ENCODE measurements at regions not wholly inside any gene's neighbourhood (a gene's known extent, or its start where the extent isn't known, plus 50 kb on each side); places are given as distances from the start of the nearest gene placed in this dataset.
"Not testable (repeated sequence)": the region's sequence is repeated elsewhere in the genome, so short reads cannot be mapped to it uniquely, and the experiment has no call there.

DNA sequence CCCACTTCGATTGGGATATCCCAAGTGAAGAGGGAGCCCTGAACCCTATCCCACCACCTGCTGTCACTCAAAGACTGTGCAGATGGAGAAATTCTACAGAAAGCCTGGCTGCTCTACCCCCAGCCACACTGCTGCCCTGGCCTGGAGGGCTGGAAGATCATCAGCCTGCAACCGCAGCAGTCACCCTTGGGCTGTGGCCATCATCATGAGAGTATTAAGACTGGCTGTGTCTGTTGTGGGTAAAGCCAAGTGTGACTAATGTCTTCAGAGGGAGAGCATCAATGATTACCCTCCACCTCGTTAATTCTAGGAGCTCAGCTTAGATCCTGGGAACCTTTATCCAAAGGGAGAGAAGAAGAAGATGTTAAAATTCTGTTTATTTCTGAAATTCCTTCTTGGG, 221.5 kb downstream of the TFCP2L1 start:
- no peak for DNase-seq

DNA sequence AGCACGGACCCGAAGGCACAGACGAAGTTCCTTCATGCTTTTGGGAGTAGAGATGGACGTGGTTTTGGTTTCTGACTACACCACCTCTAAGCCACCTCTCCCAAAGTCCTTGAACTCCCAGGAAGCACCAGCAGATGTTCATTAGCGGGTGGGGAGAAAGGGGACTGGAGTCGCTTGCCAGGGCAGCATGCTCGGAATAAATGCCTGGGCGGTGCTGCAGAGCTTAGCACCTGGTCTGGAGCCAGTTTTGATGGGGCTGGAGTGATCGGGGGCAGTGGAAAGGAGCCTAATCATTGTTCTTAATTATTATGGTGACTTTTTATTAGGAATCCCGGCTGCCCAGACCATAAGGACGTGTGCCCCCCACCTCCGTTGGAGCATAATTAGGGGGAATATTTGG, 220.8 kb downstream of the TFCP2L1 start:
- DNase-seq, result no peak

DNA sequence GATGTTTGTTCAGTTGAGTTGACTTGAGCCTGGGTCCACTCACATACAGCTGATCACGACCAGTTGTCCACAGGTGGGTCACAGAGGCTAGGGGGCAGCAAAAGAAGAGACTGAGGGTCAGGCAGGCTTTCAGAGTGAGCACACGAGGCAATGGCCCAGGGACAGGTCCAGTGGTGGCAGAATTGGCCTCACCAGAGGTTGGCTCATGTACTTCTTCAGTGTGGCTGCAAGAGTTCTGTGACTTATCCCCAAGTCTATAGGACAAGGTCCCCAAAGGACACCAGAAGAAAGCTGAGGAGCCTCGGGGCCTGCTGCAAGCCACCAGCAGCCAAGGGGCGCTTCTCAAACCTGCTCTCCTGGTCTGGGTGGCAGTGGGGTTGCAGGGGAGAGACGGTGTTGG, 219.8 kb downstream of the TFCP2L1 start:
- no peak for DNase-seq

DNA sequence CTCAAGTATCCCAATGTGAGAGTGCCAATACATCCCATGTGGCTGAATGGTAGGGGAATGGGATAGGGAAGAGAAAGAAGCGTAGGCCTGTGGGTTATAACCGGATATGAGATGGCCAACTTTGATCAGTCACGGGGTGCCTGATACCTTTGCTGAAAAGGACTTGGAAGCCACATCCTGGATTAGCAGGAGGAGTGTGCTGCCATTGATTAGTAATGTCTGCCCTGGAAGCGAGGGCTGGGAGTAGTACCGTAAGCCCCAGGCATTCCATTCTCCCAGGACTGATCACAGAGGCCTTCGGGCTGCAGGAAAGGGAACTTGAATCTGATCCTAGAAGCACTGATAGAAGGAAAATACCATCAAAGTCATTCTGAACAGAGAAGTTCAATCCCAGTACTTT, 218.5 kb downstream of the TFCP2L1 start:
- peak; percentile 20 for DNase-seq

DNA sequence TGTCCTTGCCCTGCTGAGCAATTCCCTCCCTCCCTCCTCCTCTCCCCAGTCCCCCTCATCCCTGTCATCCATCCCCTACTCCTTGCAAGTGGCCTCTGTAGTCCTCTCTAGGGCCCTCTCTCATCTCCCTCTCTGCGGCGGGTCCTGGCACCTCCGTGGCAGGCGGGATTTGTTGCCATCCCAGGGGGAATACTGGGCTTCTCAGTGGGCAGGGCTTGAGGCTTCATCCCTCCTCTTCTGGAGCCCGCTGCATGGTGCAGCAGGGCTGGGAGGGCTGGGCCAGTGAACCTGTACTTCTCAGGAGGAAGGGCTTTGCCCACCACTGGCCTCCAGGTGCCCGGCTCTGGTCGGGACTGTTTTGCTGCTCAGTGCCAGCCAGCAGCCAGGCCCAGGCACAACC, 216.2 kb downstream of the TFCP2L1 start:
- DNase-seq, result no peak

DNA sequence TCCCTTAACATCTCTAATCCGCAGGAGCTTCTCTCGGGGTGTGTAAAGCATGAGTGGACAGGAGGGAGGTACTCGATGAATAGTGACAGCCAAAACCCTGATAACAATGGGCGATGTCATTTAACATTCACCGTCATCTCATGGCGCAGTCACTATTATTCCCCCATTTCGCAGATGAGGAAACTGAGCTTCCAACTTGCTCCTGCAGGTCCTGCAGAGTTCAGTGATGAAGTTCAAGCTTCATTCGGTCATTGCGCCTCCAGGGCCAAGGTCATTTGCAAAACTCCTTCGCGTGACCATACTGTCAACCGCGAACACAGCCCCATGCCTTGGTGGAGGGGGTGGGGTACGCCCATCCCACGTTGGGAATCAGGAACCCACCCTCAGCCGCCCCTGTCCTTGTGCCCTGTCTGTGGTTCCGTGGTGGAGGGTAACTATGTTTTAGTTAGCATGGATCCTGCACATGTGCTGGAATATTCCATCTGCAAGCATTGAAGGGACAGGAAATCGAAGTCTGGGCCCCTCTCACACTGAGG, 215.5 kb downstream of the TFCP2L1 start:
- DNase-seq, result no peak

DNA sequence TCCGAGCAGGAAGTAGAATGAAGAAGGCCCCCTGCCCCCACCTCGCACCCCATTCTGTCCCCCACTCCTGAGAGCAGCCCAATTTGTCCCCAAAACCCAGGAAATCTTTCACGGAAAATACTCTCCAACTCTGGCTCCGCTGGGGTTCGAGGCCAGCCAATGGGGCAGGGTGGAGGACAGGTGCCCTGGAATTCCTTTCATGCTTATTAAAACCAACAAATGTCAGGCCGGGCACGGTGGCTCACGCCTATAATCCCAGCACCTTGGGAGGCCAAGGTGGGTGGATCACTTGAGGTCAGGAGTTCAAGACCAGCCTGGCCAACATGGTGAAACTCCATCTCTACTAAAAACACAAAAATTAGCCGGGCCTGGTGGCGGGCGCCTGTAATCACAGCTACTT, 214.9 kb downstream of the TFCP2L1 start:
- DNase-seq, result not testable (repeated sequence)

DNA sequence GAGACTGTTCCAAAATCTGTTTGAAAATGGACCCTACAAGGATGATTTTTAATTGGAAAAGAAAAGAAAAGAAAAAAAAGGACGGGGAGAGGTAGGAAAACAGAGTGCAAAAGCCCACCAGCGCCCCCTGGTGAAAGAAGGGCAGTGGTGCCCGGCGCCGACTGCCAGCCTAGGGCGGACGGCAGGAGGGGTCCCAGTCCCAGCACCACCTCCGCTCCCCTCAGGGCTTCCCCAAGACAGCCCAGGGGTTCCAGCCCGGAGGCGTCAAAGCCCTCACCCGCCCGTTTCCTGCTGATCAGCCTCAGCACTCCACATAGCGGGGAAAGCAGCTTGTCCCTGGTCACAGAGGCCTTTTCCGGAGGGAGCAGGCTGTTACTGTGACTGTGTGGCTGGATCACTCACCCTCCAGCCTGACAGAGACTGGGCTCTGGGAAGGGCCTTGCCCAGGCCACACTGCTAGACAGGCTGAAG, 213.9 kb downstream of the TFCP2L1 start:
- peak; percentile 53 for DNase-seq

DNA sequence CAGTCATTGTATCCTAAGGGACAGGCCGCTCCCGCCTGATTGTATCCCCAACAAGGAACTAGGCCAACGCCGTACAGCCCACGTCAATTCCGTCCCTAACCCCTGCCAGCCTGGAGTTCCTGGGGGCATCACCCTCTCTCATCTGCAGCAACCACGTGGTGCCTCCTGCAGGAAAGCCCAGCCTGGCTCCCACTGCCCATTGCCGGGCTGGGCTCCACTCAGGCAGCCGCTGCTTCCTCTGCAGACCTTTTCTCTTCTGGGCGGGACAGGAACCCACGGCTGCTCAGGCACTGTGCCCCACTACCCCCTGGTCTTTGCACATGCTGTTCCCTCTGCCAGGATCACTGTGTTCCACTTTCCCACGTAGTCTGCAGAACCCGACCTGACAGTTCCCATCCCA, 212.2 kb downstream of the TFCP2L1 start:
- no peak for DNase-seq

DNA sequence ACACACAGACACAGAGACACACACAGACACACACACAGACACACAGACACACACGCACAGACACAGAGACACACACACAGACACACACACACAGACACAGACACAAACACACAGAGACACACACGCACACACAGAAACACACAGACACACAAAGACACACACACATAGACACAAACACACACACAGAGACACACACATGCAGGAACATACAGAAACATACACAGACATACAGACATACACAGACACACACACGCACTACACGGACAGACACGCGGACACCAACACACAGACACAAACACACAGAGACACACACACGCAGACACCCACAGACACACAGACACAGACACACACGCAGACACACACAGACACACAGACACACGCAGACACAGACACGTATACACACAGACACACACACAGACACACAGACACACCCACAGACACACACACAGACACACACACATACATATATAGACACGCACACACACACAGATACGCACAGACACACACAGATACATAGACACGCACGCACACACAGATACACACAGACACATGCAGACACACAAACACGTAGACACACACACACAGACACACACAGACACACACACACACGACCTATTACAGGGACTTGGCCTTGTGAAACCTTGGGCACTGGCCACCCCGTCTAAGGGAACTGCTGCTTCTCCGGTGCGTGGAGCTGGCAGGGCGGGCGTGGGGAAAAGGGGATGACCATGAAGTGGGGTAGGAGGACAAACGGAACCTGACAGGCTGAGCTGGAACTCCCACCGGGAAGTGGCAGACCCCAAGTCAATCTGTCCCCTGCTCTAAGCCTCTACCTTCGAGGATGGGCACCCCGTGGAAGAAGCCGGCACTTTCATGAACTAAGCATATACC, 211.4 kb downstream of the TFCP2L1 start:
- DNase-seq, result no peak

DNA sequence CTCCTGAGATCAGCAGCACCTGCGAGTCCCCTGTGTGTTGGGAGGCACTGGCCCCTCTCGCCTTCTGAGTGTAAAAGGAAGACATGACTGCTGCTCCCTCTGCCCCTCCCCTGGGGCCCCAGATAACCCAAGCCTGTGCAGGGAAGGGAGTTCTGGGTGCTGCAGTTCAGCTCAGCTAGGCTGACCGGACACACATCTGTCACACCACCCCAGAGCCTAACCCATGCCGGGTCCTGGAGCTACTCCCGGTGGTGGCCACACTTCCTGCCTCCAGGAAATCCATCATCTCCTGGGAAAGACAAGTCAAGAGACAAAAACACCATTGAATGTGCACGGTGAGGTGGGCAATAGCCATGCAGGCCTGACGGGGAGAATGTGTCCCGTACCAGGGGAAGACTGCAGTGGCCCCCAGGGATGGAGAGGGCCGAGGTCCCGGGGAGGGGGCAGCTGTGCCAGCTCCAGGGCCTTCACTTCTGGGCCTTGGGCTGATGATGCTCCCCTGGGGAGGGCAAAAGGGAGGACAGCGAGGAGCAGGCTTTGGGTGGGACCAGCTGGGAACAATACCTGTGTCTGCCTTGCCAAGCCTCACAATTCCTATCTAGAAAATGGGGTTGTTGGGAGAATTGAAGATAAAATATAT, 210.6 kb downstream of the TFCP2L1 start:
- DNase-seq, result no peak

DNA sequence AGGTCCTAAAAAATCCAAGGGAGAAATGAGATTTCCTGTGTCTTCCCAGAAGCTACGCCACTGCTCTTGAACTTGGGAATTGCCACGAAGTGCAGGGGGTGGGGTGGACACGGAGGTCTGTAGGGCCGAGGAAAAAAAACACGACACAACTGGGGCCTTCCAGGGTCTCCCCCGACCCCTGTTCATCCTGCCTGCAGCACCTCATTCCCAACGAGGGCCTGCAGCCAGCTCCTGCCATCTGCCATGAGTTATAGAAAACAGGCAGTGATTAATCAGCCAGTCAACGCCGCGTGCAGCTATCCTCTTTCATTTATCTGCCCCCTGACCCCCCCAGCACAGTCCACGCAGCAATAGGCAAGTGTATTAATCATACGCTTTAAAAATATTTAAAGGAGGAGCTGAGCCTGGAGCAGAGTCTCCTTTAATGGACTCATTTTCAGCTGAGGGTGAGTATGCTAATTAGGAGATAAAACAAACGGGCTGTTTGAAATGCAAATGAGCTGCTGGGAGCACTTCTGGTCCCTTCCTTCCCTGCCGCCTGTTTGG, 209.9 kb downstream of the TFCP2L1 start:
- DNase-seq, result peak; percentile 99

DNA sequence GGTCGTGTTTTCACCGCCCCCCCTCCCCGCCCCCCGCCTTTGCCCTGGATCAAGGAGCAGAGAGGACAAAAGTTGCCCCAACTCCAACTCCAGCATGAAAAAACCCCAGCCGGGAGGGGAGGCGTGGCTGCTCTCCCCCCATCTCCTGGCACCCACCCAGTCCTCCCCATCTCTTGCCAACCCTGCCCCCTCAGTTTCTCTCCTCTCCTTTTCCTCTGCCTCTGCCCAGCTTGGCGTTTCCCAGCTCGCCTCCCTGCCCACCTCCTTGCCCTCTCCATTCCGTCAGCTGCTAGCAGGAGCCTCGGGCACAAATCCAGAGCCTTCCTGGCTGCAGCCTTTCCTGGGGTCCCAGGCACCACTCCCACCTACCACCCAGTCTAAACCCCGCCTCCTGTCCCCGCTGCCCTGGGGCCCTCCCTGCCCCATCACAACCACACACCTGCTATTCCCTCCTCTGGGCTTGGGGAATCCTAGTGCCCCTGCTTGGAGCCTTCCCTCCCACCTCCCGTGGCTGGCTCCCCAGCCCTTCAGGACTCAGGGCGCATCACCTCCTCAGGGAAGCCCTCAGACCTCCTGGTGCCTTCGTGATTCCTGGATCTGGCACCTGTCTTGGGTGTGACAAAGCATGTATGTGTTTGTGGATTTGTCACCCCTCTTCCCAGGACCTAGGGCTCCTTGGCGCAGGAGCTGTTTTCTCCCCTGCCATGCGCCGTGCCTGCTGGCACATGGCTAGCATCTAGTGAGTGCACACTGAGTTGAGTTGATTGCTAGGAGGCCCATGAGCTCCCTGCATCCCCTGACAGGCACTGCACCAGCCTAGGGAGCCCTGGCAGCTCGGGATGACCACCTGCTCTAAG, 209.1 kb downstream of the TFCP2L1 start:
- no peak for DNase-seq

DNA sequence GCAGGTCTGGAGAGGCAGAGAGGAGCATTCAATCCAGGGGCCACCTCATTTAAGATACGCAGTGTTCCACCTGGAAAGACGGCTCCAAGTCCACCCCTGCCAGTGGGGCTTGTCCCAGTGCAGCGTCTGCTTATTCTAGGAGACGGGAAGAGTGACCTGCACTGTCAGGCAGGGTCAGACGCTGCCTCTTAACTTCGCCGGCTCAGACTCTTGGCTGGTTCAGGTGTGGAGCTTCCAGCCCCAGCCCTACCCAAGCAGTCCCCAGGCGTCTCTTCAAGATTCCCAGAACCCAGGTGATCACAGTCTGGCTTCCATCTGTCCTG, 208.5 kb downstream of the TFCP2L1 start:
- DNase-seq, result no peak

DNA sequence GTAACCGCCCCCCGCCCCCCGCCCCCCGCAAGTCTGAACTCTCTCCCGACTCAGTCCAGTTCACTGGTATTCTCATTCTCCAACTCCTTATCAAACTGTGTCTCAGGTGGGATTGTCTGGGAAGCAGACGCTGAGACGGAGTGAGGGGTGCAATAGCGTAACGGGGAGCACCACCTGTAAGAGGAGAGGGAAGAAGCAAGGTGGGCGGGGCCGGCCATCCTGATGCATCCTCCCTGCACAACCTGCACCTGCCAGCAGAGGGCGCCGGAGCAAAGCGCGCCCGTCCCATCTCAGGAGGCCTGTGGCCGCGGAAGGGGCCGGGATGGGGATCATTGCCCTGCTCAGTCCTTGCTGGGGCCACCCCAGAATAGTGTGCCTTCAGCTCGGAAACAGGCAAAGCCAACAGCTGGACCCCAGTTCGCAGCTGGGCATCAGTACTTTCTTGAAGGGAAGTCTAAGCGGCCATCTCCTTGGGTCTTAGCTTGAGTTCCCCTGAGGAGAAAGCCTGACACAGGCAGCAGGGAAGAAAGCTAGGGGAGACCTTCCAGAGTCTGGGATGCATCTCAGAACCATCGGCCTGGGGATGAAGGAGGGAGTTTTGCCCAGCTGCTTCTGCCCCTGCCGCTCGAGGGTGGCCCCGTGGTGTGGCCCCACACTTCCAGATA, 208.0 kb downstream of the TFCP2L1 start:
- DNase-seq, result peak; percentile 41

DNA sequence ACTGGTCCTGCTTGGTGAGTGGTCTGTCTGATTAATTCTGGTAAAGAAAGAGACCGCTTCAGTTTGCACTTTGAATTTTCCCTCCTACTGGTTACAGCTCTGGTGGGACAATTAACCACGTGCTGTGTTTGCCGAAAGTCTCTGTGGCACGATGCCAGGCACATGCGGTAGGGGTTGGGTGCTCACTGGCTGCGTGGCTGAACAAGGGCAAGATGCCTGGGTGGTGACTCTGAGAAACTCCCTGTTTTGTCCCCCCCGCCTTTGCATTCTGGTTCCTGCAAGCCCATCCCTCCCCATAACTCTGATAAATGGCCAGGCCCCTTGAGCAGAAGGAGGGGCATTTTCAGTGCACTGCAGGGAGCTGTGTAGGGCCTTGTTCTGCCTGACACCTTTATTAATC, 206.1 kb downstream of the TFCP2L1 start:
- DNase-seq, result peak; percentile 53

DNA sequence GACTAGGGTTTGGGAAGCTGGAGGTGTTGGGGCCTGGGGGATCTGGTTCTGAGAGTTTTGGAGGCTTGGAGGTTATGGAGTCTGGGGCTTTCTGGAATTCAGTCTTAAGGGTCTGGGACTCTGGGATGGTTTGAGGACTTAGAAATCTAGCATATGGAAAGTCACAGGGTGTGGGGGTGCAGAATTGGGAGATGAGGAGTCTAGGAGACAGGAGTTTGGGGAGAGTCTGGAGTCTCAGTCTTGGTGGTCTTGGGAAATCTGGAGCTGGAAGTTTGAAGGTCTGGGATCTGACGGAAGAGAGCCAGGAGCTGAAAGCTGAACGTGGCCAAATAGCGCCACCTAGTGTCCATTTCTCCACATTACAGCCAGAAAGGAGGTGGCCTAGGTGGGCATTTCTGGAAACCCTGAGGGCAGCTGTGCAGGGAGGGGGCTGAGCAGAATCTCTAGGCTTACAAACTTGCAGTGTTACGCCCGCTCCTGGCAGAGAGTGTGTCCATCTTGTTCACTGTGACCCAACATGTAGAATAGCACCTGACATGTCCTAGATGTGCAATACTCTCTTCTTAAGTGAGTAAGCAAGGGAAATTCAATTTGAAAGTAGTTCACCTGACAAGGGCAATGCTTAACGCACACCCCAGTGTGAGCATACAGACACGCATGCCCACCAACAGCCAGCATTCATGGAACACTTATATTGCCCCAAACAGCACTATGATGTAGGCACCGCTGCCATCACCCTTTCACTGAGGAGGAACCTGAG, 204.8 kb downstream of the TFCP2L1 start:
- peak; percentile 57 for DNase-seq

DNA sequence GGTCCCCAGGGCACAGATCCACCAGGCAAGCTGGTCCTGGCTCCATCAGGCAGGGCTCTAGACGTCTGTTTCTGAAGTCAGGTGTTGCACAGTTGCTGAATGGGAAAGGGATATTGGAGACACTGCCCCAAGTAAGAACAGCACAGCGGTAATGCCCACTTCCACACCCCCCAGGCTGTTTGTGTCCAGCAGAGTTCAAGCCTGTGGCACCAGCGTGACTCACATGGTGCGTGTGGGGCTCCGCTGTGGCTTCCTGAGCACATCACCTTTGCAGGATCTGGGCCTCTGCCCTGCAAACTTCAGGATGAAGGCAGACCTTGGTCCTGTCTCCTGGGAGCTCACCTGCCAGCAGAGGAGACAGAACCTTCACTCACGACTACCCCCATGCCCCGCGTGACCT, 203.3 kb downstream of the TFCP2L1 start:
- no peak for DNase-seq

DNA sequence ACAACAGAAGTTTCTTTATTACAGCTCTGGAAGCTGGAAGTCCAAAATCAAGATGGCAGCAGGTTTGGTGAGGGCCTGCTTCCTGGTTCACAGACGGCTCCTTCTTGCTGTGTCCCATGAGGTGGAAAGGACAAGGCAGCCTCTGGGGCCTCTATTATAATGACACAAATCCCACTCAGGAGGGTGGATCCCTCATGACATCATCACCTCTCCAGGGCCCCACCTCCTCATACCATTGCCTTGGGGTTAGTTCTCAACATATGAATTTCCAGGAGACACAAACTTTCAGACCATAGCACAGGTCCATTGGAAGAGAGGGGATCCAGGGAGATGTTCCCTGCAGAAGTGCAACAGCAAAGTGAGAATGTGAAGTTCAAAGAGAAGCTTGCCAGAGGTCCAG, 202.8 kb downstream of the TFCP2L1 start:
- DNase-seq, result no peak

DNA sequence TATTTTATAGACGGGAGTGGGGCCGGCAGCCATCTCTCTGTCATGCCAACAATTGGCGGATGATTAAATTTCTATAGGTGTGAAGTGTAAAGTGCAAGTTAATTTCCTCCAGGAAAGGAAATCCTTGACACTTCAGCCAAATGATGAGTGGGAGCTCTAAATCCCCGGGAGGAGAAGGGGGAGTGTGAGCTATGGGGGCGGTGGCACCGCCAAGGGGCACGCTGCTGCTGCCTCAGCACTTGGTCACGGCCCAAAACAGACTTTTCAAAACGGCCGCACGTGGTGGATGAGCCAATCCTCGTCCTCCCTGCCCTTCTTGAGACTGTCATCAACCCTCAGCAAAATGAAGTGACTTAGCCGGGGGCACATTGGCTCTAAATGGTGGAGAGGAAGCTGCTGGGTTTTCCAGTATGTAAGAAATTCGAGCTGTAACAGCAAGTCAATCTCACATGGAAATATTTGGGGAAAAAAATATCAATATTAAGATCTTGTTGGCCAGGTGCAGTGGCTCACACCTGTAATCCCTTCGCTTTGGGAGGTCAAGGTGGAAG, 200.8 kb downstream of the TFCP2L1 start:
- no peak for DNase-seq

DNA sequence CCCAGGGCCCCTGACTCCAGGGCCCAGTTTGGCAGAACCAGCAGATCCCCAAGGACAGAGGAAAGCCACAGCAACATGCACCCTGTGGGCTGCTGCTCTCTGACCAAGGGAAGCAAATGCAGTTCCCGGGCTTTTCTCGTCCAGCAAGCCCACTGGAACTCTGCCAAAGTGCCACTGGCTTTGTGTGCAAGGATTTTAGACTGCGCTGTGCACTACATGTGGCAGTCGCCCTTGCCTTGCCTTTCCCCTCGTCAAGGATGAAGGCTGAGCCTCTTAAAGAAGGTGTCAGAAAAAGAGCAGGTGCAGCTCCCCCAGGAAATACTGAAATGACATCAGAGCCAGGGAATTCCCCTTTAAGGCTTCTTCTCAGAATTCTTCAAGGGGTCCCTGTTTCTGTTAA, 199.2 kb downstream of the TFCP2L1 start:
- no peak for DNase-seq
